ENCODE measurements at regions not wholly inside any gene's neighbourhood (a gene's known extent, or its start where the extent isn't known, plus 50 kb on each side); places are given as distances from the start of the nearest gene placed in this dataset.

DNA sequence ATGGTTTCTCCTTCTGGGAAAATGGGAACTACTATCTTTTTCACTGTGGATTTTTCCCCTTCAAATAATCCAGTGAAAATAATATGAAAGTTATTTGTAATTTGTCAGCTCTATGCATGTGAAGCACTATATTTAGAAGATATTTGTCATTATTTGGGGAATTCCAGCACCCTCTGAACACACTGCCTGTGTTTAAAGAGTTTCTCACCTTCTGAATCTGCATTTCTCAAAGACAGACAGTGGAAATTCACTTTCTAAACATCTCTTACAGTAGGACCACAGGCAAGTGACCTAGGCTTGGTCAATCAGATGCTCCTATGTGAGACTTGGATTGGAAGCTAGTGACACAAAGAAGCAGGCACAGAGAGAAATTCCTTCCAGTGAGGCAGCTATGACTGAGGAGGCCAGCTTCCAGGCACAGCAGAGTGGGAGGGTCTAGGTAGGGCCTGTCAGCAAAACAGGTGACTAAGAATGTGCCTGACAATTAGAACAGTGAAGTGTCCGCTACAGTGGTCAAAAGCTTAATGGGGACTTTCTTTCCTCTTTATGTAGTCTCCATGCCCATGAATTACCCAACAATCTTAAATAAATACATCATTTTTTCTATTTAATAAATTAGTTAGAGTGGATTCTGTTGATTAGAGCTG lies 167.2 kb downstream of the HMHB1 start:
- TF ChIP-seq ZFP30 (CRISPR knock-in tag; IDR thresholded peaks at IDR 0.05) = no peak
- no peak for TF ChIP-seq TCF4 (CRISPR knock-in tag; IDR thresholded peaks at IDR 0.05; ENCODE audit: borderline replicate concordance)
- no peak for TF ChIP-seq PPARA (CRISPR knock-in tag; IDR thresholded peaks at IDR 0.05; ENCODE audit: borderline replicate concordance)
